ENCODE measurements at regions not wholly inside any gene's neighbourhood (a gene's known extent, or its start where the extent isn't known, plus 50 kb on each side); places are given as distances from the start of the nearest gene placed in this dataset.
"Not testable (repeated sequence)": the region's sequence is repeated elsewhere in the genome, so short reads cannot be mapped to it uniquely, and the experiment has no call there.

GRCh38 chr2:219868635-219869034 is 241.2 kb downstream of the SLC4A3 start:
- TF ChIP-seq CTCF (conservative IDR thresholded peaks at IDR 0.05; ENCODE audit: low read depth, low read length): no peak
- no peak overlapping the region for H3K4me3 ChIP-seq (ENCODE audit: low read length)
- DNase-seq (ENCODE audit: low read depth): no peak

- no peak for DNase-seq (ENCODE audit: low read depth)
- TF ChIP-seq CTCF (conservative IDR thresholded peaks at IDR 0.05; ENCODE audit: low read depth, low read length): no peak
- H3K4me3 ChIP-seq (ENCODE audit: low read length): no peak overlapping the region
Measured at GRCh38 chr2:219870041-219870440, 242.6 kb downstream of the SLC4A3 start.

GRCh38 chr2:219871351-219871750 is 243.9 kb downstream of the SLC4A3 start:
- TF ChIP-seq CTCF (conservative IDR thresholded peaks at IDR 0.05; ENCODE audit: low read depth, low read length): no peak

GRCh38 chr2:219875036-219875435 is 247.6 kb downstream of the SLC4A3 start:
- TF ChIP-seq CTCF (conservative IDR thresholded peaks at IDR 0.05; ENCODE audit: low read depth, low read length): no peak
- no peak overlapping the region for H3K4me3 ChIP-seq (ENCODE audit: low read length)
- no peak for DNase-seq (ENCODE audit: low read depth)

More at GRCh38 chr2:219871351-219871750, 243.9 kb downstream of the SLC4A3 start:
- no peak for DNase-seq (ENCODE audit: low read depth)
- no peak overlapping the region for H3K4me3 ChIP-seq (ENCODE audit: low read length)

- DNase-seq (ENCODE audit: low read depth); H3K4me3 ChIP-seq (ENCODE audit: low read length): not testable (repeated sequence)
Measured at GRCh38 chr2:219875986-219876385, 248.6 kb downstream of the SLC4A3 start.

- DNase-seq (ENCODE audit: low read depth): no peak
- no peak for TF ChIP-seq CTCF (conservative IDR thresholded peaks at IDR 0.05; ENCODE audit: low read depth, low read length)
- no peak overlapping the region for H3K4me3 ChIP-seq (ENCODE audit: low read length)
Measured at GRCh38 chr2:219876931-219877330, 249.5 kb downstream of the SLC4A3 start.

GRCh38 chr2:219877728-219878127 is 250.3 kb downstream of the SLC4A3 start:
- no peak for DNase-seq (ENCODE audit: low read depth)
- no peak overlapping the region for H3K4me3 ChIP-seq (ENCODE audit: low read length)
- TF ChIP-seq CTCF (conservative IDR thresholded peaks at IDR 0.05; ENCODE audit: low read depth, low read length): no peak

- DNase-seq (ENCODE audit: low read depth): no peak
- no peak overlapping the region for H3K4me3 ChIP-seq (ENCODE audit: low read length)
- TF ChIP-seq CTCF (conservative IDR thresholded peaks at IDR 0.05; ENCODE audit: low read depth, low read length): no peak
Measured at GRCh38 chr2:219878516-219878915, 251.1 kb downstream of the SLC4A3 start.
